Lower leg skin (tissue), 3 donors: ENCODE measurements at regions not wholly inside any gene's neighbourhood (a gene's known extent, or its start where the extent isn't known, plus 50 kb on each side); places are given as distances from the start of the nearest gene placed in this dataset.

Source experiments
- POLR2A ChIP-seq, 2 donors: fragments of 450-650 bp; IDR thresholded peaks; one replicate each; pipeline ENCODE4 v1.6.1; 2016 to 2017; ENCODE audit warnings: antibody characterized with exemption in 2 of 2, mild to moderate bottlenecking in 1 of 2, moderate library complexity in 1 of 2
- TF ChIP-seq, protein P1 (sequence below), 3 donors: fragments of 450-650 bp; IDR thresholded peaks; one replicate each; pipeline ENCODE4 v1.5.1; 2016; ENCODE audit warnings: antibody characterized with exemption in 3 of 3, mild to moderate bottlenecking in 3 of 3, moderate library complexity in 2 of 3

DNA sequence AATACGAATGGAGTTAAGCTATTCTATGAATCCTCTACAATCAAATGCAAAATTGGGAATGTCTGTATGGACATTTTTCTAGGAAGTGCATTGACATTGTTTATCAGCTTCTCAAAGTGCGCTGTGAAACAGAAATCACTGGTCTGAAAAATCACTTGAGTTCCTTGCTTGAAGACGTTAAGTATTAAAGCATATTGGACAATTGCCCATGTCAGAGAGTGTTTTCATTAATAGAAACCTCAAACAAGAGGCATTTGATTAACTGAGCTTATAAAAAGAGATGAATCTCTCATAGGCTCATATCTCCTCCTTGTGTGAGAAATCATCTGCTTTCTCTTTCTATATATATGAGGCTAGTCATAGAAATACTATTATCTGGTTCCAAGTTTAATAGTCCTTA lies 692.1 kb upstream of the POU3F4 start:
- TF ChIP-seq POLR2A (IDR thresholded peaks at IDR 0.05), result no peak
- TF ChIP-seq, protein P1, sequence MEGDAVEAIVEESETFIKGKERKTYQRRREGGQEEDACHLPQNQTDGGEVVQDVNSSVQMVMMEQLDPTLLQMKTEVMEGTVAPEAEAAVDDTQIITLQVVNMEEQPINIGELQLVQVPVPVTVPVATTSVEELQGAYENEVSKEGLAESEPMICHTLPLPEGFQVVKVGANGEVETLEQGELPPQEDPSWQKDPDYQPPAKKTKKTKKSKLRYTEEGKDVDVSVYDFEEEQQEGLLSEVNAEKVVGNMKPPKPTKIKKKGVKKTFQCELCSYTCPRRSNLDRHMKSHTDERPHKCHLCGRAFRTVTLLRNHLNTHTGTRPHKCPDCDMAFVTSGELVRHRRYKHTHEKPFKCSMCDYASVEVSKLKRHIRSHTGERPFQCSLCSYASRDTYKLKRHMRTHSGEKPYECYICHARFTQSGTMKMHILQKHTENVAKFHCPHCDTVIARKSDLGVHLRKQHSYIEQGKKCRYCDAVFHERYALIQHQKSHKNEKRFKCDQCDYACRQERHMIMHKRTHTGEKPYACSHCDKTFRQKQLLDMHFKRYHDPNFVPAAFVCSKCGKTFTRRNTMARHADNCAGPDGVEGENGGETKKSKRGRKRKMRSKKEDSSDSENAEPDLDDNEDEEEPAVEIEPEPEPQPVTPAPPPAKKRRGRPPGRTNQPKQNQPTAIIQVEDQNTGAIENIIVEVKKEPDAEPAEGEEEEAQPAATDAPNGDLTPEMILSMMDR (IDR thresholded peaks at IDR 0.05), result no peak
